ENCODE measurements at regions not wholly inside any gene's neighbourhood (a gene's known extent, or its start where the extent isn't known, plus 50 kb on each side); places are given as distances from the start of the nearest gene placed in this dataset.
"Not testable (repeated sequence)": the region's sequence is repeated elsewhere in the genome, so short reads cannot be mapped to it uniquely, and the experiment has no call there.

GRCh38 chr15:95698951-95699350 lies 631.5 kb upstream of the NR2F2 start:
- no peak for TF ChIP-seq CTCF (IDR thresholded peaks at IDR 0.05; ENCODE audit: borderline replicate concordance, insufficient read depth, low read depth, low read length)
- no peak overlapping the region for H3K4me3 ChIP-seq (ENCODE audit: low read depth, low read length)

- TF ChIP-seq CTCF (IDR thresholded peaks at IDR 0.05; ENCODE audit: borderline replicate concordance, insufficient read depth, low read depth, low read length), result no peak
Measured at GRCh38 chr15:95699578-95699977, 630.9 kb upstream of the NR2F2 start.

GRCh38 chr15:95700692-95701091 lies 629.8 kb upstream of the NR2F2 start:
- H3K4me3 ChIP-seq (ENCODE audit: low read depth, low read length), result not testable (repeated sequence)

More at GRCh38 chr15:95699578-95699977, 630.9 kb upstream of the NR2F2 start:
- no peak overlapping the region for H3K4me3 ChIP-seq (ENCODE audit: low read depth, low read length)

- TF ChIP-seq CTCF (IDR thresholded peaks at IDR 0.05; ENCODE audit: borderline replicate concordance, insufficient read depth, low read depth, low read length), result no peak
Measured at GRCh38 chr15:95701410-95701809, 629.1 kb upstream of the NR2F2 start.

GRCh38 chr15:95709959-95710695 lies 620.4 kb upstream of the NR2F2 start:
- TF ChIP-seq CTCF (IDR thresholded peaks at IDR 0.05; ENCODE audit: borderline replicate concordance, insufficient read depth, low read depth, low read length), result no peak
- no peak overlapping the region for H3K4me3 ChIP-seq (ENCODE audit: low read depth, low read length)

More at GRCh38 chr15:95701410-95701809, 629.1 kb upstream of the NR2F2 start:
- no peak overlapping the region for H3K4me3 ChIP-seq (ENCODE audit: low read depth, low read length)

- TF ChIP-seq CTCF (IDR thresholded peaks at IDR 0.05; ENCODE audit: borderline replicate concordance, insufficient read depth, low read depth, low read length), result no peak
- no peak overlapping the region for H3K4me3 ChIP-seq (ENCODE audit: low read depth, low read length)
Measured at GRCh38 chr15:95712785-95713184, 617.7 kb upstream of the NR2F2 start.

- no peak for TF ChIP-seq CTCF (IDR thresholded peaks at IDR 0.05; ENCODE audit: borderline replicate concordance, insufficient read depth, low read depth, low read length)
Measured at GRCh38 chr15:95713324-95713723, 617.2 kb upstream of the NR2F2 start.

More at GRCh38 chr15:95713324-95713723, 617.2 kb upstream of the NR2F2 start:
- H3K4me3 ChIP-seq (ENCODE audit: low read depth, low read length), result no peak overlapping the region
